A549 (cell line): ENCODE measurements at regions not wholly inside any gene's neighbourhood (a gene's known extent, or its start where the extent isn't known, plus 50 kb on each side); places are given as distances from the start of the nearest gene placed in this dataset.

Experiments used
- CTCF ChIP-seq: fragments of >200 bp; sonication (Bioruptor Twin); formaldehyde crosslinking; IDR thresholded peaks from 3 replicates; pipeline ENCODE4 v1.5.1; 2016
- RCOR1 ChIP-seq: fragments of 150-350 bp; IDR thresholded peaks from 2 replicates; pipeline ENCODE4 v1.6.1; 2014; ENCODE audit warnings: antibody characterized with exemption, low read length, low read depth
- TF ChIP-seq, protein P1 (sequence below): IDR thresholded peaks from 2 replicates; pipeline ENCODE4 v1.6.1; 2012; ENCODE audit warnings: low read depth, borderline replicate concordance

- TF ChIP-seq CTCF (no peak), RCOR1 (no peak)
- TF ChIP-seq, protein P1, sequence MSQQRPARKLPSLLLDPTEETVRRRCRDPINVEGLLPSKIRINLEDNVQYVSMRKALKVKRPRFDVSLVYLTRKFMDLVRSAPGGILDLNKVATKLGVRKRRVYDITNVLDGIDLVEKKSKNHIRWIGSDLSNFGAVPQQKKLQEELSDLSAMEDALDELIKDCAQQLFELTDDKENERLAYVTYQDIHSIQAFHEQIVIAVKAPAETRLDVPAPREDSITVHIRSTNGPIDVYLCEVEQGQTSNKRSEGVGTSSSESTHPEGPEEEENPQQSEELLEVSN, result no peak
Observed at GRCh38 chr18:77859634-77860033, 610.0 kb downstream of the GALR1 start.
